HG03175 (cell line): ENCODE measurements at regions not wholly inside any gene's neighbourhood (a gene's known extent, or its start where the extent isn't known, plus 50 kb on each side); places are given as distances from the start of the nearest gene placed in this dataset.
"Not testable (repeated sequence)": the region's sequence is repeated elsewhere in the genome, so short reads cannot be mapped to it uniquely, and the experiment has no call there.

ENCODE experiments used
- ATAC-seq: cut with Tn5 transposase; IDR thresholded peaks from one replicate; pipeline ENCODE4 v1.9.1; 2021; ENCODE audit warnings: mild to moderate bottlenecking, moderate library complexity; ENCODE audit not compliant: unreplicated experiment

DNA sequence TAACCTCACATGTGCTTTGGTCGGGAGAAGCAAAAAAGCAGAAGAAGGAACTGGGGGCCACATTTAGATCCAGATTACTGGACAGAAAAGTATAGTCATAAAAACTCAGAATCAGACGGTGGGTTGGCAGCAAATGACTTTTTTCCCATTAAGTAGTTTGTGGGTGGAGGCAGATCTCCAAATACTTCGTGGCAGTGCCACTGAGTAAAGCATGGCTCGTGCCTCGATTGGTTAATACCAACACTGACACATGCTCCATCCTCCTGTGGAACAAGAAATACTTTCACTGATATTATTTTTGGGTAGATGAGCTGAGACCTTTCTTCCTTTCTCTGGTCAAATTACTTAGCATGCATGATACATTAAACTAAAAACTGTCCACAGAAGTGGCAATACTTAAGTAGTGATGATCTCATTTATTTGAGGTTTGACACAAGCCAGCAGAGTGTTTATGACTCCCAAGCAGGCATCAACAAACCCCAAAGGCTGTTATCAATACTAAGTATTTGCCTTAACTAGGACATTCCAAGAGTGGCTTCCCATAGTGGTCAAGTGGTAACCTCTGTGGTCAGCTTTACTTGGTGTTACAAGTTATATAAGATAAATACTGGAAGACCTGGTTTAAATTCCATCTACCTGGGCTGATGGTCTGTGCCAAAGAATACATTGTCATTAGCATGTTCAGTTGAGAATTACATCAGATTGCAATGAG is 500.0 kb upstream of the RUNX1 start:
- ATAC-seq: no peak

GRCh38 chr21:35547946-35548774 is 499.1 kb upstream of the RUNX1 start:
- no peak for ATAC-seq

DNA sequence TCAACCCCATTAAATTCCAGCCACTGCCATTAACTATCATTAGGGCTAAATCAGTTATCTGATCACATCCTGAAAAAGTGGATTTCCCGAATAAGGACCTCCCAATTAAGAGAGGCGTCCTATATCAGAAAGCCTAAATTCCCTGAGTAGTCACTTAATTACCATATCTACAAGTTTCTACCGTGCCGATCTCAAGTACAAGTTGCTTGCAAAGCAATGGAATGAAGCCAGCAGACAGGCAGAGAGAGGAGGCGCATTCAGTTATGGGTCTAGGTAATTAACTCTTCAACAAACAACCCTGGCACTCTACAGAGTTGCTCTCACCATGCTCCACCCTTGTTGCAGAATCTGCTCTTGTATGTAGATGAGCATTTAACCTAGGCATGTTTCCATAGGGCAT is 494.6 kb upstream of the RUNX1 start:
- ATAC-seq: no peak

- no peak for ATAC-seq
Measured at GRCh38 chr21:35540950-35541638, 492.0 kb upstream of the RUNX1 start.

GRCh38 chr21:35538386-35538785 is 489.3 kb upstream of the RUNX1 start:
- ATAC-seq: no peak

- ATAC-seq: no peak
Measured at GRCh38 chr21:35537604-35538003, 488.5 kb upstream of the RUNX1 start.

DNA sequence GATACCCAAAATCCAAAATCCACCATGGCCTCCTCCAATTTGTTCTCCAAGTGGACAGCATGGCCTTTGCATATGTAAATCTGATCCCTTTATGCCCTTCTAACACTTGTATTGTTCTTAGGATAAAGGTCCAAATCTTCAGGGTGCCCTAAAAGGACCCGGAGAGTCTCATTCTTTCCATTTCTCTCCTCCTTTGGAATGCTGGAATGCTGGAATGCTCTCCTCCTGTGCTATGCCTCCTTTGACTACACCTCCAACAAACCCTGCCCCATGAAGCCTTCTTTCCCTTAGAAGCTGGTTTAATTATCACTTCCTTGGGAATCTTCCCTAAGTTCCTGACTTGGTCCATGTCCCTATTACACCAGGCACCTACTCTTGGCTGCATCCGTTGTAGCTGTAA is 484.8 kb upstream of the RUNX1 start:
- no peak for ATAC-seq

DNA sequence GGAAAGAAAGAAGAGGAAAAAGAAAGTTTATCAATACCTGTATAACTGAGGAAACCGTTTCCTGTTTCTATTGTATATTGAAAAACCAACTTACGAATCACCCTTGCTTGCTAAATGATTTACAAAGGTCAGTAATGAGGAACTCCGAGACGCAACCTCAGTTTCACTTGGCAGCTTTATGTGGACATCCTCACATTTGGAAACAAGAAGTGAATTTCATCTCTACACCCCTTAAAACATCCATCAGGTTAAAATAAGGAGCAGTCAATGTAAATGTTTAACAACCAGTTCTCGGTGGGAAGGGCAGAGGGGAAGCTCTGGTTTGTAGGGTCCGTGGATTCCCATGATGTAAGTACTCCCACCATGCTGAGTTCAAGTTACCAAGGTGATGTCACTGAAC is 481.7 kb upstream of the RUNX1 start:
- no peak for ATAC-seq

DNA sequence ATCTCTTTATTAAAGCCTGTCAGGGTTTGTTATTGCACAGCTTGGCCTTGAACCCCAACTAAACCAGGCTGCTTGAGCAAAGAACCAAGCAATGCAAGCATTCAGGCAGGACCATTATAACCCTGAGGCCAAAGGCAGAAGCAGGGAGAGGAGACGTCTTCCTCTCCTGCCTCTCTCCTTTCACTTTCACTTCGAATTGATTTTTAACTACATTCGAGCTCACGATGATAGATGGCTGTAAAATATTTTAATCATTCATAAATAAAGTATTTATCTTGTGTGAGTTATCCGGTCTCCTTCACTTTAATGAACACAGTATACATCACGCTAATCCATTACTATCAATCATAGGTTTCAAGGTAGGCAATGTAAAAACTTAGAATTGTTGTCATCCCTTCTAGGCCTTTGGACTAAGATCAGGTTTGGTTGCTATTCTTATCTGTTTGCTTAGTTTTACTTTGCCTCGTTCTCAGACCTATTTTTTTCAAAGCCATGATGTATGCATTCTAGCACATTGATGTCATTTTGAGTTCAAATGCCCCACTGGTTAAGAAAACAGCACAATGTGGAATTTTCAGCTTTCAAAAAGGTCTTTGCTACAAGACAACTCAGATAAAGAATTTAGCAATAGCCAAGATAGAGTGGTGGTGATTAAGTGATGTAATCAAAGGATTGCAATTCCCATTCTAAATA is 480.2 kb upstream of the RUNX1 start:
- ATAC-seq: peak; percentile 43

GRCh38 chr21:35528116-35529042 is 479.3 kb upstream of the RUNX1 start:
- peak; percentile 46 for ATAC-seq

DNA sequence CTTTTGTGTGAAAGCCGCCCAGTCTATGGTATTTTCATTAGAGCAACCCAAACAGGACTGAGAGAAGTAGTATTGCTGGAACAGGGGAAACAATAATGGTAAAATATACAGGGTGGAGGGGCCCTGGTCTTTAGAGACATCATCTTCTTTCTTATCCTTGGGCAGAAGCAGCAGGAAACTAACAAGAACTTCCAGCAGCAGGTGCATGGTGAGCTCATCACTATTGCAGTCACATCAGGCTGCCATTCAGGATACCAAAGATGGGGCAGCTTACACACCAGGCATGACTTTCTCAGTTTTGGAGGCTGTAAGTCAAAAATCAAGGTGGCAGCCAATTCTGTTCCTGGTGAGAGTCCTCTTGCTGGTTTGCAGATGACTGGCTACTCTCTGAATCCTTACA is 478.3 kb upstream of the RUNX1 start:
- ATAC-seq: no peak

DNA sequence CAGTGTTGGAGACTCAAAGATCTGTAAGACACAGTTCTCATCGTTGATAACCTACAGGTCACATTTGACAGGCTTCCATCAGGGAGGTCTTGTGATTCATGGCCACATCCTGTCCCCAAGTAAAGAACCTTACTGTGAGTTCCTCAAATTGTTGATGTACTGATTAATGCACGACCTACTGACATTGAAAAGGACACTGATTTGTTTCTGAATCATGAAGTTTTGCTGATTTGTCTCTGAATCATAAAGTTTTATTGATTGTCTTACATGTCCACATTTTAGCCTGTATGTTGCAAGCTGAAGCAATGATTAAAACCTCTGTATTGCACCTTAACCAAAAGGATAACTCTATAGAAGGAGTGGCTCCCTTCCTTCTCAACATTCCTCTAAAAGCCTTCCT is 476.3 kb upstream of the RUNX1 start:
- ATAC-seq: no peak

DNA sequence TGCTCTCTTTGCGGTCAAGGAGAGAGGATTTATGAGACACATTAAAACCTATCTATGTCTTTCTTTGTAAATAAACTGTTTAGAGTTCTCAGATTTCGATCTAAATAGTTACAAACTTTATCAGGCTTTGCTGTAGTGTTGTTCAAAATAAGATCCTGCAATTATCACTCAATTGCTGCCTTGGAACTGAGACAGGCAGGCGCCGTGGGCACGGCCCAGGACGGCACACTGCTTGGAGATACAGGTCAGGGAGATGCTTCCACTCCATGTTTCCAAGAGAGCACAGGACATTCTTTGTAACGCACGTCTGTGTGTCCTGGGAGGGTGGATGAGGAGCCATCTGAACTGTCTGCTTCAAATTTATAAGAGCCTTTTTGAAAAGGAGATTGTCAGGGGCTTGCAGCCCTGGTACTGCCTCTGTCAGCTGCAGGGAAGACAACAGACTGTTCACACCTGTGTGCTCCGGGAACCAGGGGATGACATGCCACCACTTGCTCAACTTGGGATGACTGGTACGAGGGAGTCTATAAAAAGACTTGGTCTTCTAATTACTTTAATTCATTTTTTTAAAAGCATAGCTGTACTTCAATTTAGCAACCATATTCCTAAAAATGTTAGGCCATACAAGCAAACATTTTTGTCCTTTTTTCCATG is 472.9 kb upstream of the RUNX1 start:
- ATAC-seq: no peak

GRCh38 chr21:35521293-35521692 is 472.2 kb upstream of the RUNX1 start:
- no peak for ATAC-seq

- no peak for ATAC-seq
Measured at GRCh38 chr21:35520856-35521255, 471.8 kb upstream of the RUNX1 start.

DNA sequence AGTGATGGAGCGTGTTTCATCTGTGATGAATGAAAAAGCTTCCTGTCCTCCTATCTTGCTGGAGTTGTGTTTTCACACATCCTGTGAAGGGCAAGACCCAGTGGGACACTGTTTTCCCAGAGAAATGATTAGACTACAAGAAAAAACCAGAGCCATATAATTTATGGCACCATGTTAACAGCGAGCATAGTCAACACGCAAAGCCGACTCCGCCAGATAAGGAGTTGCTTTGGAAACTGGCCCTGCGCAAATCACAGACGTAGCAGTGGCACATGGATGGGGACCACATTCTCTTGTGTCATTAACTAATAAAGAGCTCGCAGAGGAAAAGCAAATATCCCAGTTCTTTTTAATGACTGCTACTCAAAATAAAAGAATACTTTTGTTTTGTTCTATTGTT is 471.2 kb upstream of the RUNX1 start:
- ATAC-seq: no peak

DNA sequence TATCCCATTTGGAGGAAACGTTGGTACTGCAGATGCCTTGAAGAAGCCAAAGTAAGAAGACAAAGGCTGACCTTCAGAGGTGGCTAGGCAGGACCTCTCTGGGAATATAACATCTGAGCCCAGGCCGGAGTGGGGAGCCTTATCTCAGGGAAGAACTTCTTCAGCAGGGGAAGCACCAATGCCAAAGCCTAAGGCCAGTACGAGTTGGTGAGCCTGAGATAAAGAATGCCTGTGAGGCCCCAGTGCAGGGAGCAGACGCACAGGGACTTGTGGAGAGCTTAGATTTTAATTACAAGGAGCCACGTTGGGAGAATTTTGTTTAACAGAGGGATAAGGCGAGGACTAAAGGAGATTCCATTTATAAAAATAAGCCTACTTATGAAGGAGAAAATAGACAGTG is 468.8 kb upstream of the RUNX1 start:
- no peak for ATAC-seq

GRCh38 chr21:35516292-35516691 is 467.2 kb upstream of the RUNX1 start:
- ATAC-seq: not testable (repeated sequence)

DNA sequence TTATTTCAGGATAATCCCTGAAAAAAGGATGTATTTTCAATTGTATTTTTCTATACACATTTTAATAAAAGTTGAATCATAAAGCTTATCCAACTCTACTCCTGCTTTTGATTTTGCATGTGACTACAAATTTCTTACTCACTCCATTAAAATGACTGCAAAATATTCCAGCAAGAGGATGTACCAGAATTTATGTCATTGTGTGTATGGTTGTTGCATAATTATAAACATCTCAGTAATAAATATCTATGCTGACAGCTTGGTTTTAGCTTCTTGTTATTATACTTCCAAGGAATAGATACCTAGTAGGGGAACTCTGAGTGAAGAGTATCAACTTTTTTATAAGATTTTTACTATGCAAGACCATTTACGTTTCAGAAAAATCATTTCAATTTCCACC is 463.2 kb upstream of the RUNX1 start:
- no peak for ATAC-seq

- ATAC-seq: no peak
Measured at GRCh38 chr21:35511696-35512162, 462.6 kb upstream of the RUNX1 start.
